ENCODE measurements at regions not wholly inside any gene's neighbourhood (a gene's known extent, or its start where the extent isn't known, plus 50 kb on each side); places are given as distances from the start of the nearest gene placed in this dataset.

DNA sequence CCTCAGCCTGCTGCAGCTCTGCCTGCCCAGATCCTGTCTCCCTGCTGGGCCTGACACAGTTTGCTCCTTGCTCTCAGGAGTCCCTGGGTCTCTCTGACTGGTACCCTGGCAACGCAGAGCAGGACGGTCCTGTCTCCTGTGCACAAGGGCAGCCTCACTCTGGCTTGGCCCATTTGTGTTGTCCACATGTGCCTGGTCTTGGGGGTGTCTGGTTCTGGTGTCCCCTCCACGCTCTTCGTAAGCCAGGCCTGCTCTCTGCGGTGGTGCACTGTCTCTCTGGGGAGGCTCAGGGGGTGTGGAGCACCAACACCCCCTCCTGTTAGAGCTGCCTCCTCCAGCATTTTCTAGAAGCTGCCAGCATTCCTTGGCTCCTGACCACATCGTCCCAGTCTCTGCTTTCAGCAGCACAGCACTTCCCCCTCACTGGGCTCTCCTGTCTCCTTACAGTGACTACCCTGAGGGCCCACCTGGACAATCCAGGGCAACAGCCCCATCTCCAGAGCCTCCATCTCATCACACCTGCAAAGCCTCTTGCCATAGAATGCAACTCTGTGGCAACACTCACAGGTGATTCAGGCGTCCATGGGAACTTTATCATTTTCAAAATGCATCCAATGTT lies 235.6 kb upstream of the HS6ST1 start:
- DNase-seq (ENCODE audit: low read depth) = no peak
- no peak overlapping the region for H3K4me3 ChIP-seq (replicated peaks; ENCODE audit: low read depth, low read length)
- TF ChIP-seq, protein P1, sequence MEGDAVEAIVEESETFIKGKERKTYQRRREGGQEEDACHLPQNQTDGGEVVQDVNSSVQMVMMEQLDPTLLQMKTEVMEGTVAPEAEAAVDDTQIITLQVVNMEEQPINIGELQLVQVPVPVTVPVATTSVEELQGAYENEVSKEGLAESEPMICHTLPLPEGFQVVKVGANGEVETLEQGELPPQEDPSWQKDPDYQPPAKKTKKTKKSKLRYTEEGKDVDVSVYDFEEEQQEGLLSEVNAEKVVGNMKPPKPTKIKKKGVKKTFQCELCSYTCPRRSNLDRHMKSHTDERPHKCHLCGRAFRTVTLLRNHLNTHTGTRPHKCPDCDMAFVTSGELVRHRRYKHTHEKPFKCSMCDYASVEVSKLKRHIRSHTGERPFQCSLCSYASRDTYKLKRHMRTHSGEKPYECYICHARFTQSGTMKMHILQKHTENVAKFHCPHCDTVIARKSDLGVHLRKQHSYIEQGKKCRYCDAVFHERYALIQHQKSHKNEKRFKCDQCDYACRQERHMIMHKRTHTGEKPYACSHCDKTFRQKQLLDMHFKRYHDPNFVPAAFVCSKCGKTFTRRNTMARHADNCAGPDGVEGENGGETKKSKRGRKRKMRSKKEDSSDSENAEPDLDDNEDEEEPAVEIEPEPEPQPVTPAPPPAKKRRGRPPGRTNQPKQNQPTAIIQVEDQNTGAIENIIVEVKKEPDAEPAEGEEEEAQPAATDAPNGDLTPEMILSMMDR (IDR thresholded peaks at IDR 0.05; ENCODE audit: low read length, missing control alignments) = no peak

DNA sequence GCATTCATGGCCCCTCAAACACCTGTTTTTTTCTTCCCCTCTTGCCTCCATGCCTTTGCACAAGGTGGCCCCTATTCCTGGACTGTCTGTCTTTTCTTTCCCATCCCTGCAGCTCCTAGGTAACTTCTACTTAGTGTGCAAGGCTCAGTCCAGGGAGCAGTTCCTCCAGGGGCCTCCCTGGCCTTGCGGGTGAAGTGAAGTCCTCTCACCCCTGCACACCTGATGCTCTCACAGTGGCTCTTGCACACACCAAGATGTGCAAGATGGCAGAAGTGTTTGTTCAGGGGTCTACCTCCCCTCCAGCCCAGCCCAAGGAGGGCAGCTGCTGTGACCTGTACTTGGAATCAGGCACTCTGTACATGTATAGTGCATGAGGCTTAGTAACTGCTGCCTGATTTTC lies 236.8 kb upstream of the HS6ST1 start:
- no peak overlapping the region for H3K4me3 ChIP-seq (replicated peaks; ENCODE audit: low read depth, low read length)
- no peak for DNase-seq (ENCODE audit: low read depth)
- TF ChIP-seq, protein P1 (IDR thresholded peaks at IDR 0.05; ENCODE audit: low read length, missing control alignments) = no peak

DNA sequence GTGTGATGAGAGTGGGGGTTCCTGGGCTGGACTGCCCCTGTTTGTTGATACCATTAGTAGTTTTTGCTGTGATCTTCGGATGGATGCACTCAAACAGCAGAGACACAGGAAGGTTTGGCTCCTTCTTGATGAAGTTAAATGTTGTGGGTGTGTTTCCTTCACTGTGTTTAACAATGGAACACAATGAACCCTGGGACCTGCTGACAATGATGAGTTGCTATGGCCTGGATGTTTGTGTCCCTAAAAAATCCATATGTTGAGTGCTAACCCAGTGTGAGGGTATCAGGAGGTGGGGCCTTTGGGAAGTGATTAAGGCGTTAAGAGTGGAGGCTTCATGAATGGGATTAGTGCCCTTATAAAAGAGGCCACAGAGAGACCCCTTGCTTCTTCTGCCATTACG lies 237.4 kb upstream of the HS6ST1 start:
- TF ChIP-seq, protein P1 (IDR thresholded peaks at IDR 0.05; ENCODE audit: low read length, missing control alignments) = no peak
- no peak for DNase-seq (ENCODE audit: low read depth)
- H3K4me3 ChIP-seq (replicated peaks; ENCODE audit: low read depth, low read length) = no peak overlapping the region

DNA sequence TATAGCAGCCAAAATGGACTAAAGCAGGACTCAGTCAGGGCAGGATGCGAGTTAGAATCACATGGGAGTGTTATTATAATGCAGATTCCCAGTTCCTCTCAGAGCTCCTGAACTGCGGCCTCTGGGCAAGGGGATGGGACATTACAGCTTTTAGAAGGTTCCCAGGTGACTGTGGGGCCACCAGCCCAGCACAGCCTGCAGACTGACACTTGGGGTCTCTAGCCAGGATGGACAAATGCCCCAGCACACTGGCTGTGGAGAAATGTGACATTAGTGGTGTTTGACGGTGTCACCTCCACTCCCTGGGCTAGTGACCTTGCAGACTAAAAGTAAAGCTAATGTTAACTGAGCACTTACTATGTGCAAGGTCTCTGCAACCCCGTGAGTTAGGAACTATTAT lies 238.0 kb upstream of the HS6ST1 start:
- TF ChIP-seq, protein P1 (IDR thresholded peaks at IDR 0.05; ENCODE audit: low read length, missing control alignments) = no peak
- H3K4me3 ChIP-seq (replicated peaks; ENCODE audit: low read depth, low read length) = no peak overlapping the region
- DNase-seq (ENCODE audit: low read depth) = no peak

DNA sequence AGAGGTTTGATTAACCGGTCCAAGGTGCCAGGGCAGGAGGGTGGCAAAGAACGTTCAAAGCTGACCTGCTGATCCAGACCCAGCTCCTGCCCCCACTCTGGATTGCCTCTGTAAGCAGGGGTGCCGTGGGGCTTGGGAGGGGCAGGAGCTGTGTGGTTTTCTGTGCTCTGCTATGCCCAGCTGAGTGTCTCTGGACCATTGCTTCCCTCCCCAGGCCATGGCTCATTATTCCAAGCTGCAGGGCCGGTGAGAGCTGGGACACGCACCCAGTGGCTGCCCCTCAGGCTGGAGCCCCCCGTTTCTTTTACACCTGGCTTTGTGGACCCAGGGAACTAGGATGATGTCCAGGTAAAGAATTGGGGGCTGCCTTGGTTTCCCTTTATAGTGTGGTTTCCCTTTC lies 238.4 kb upstream of the HS6ST1 start:
- DNase-seq (ENCODE audit: low read depth) = no peak
- no peak overlapping the region for H3K4me3 ChIP-seq (replicated peaks; ENCODE audit: low read depth, low read length)
- TF ChIP-seq, protein P1 (IDR thresholded peaks at IDR 0.05; ENCODE audit: low read length, missing control alignments) = no peak

DNA sequence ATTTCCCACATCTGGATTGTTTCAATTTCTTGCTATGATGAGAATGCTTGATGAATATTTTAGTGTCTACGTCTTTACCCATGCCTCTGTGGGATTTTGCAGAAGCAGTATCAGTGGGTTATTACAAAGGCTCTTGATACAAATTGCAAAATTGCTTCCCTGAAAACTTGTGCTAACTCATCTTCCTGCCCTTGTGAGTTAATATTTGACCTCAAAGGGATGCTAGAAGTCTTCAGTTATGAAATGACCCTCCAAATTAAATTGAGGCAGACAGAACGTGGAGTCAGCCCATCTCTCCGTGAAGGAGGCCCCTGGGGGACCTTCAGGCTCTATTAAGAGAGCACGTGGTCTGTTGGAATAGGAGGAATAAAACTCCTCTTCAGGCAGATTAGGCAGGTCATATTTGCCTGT lies 239.2 kb upstream of the HS6ST1 start:
- peak; percentile 82 for DNase-seq (ENCODE audit: low read depth)
- no peak overlapping the region for H3K4me3 ChIP-seq (replicated peaks; ENCODE audit: low read depth, low read length)
- TF ChIP-seq, protein P1 (IDR thresholded peaks at IDR 0.05; ENCODE audit: low read length, missing control alignments) = no peak

DNA sequence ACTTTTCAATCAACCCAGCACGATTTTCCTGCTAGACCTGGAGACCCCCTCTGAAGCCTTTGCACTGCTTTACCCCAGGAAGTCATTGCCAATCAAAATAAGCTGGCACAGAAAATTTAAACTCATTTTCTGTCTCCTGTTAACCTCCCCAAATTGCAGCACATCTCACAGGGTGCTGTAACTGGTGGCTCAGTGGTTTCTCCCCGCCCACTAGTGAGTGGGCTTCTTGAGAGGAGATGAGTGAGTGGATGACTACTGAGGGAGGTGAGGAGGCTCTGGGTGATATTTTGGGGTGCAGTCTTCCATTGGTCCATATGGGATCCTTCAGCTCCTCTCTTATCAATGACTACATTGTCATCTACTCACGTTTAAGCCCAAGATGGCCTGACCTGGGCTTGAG lies 239.8 kb upstream of the HS6ST1 start:
- no peak for DNase-seq (ENCODE audit: low read depth)
- H3K4me3 ChIP-seq (replicated peaks; ENCODE audit: low read depth, low read length) = no peak overlapping the region

More for the DNA sequence above, 239.8 kb upstream of the HS6ST1 start:
- TF ChIP-seq, protein P1 (IDR thresholded peaks at IDR 0.05; ENCODE audit: low read length, missing control alignments) = no peak
